Right lobe of liver (tissue), 6 donors: ENCODE measurements at regions not wholly inside any gene's neighbourhood (a gene's known extent, or its start where the extent isn't known, plus 50 kb on each side); places are given as distances from the start of the nearest gene placed in this dataset.

ENCODE experiments used
- ATAC-seq, 4 donors: fragments of 200-7000 bp; cut with Tn5 transposase; one replicate each; pipeline ENCODE4 v1.9.1; 2020; ENCODE audit warnings: mild to moderate bottlenecking in 4 of 4, moderate library complexity in 4 of 4
- DNase-seq, 3 donors: peaks; one replicate each; pipeline ENCODE4 v3.0.0-alpha.2; 2020
- H3K27ac ChIP-seq, 3 donors: fragments of 200-600 bp; one replicate each; pipeline ENCODE4 v1.8.0; 2022
- H3K27me3 ChIP-seq, 2 donors: fragments of 200-600 bp; one replicate each; pipeline ENCODE4 v1.8.0; 2022
- H3K36me3 ChIP-seq, 4 donors: fragments of 200-600 bp; sonication (generic) in 1 of 4; one replicate each; pipeline versions ENCODE4 v1.5.1 to v1.8.0; 2017 to 2022; ENCODE audit warnings: control low read depth in 1 of 4
- H3K4me1 ChIP-seq, 4 donors: fragments of 200-600 bp; sonication (generic) in 1 of 4; one replicate each; pipeline versions ENCODE4 v1.5.1 to v1.8.0; 2017 to 2022; ENCODE audit warnings: control low read depth in 1 of 4
- H3K4me3 ChIP-seq, 3 donors: fragments of 200-600 bp; one replicate each; pipeline ENCODE4 v1.8.0; 2022
- H3K9me3 ChIP-seq, 4 donors: fragments of 200-600 bp; sonication (generic) in 1 of 4; one replicate each; pipeline versions ENCODE4 v1.5.1 to v1.8.0; 2017 to 2022; ENCODE audit warnings: control low read depth in 1 of 4
- CTCF ChIP-seq, 4 donors: fragments of 200-600 bp in 3 of 4; fragments of 450-650 bp in 1 of 4; IDR thresholded peaks; one replicate each; pipeline versions ENCODE4 v1.5.1 to v1.8.0; 2016 to 2022; ENCODE audit warnings: antibody characterized with exemption in 4 of 4, mild to moderate bottlenecking in 2 of 4
- POLR2A ChIP-seq: fragments of 450-650 bp; IDR thresholded peaks from one replicate; pipeline ENCODE4 v1.6.1; 2017; ENCODE audit warnings: antibody characterized with exemption, mild to moderate bottlenecking
- WGBS: methylation state at CpG from one replicate; pipeline ENCODE4 v1.1.6; 2018; ENCODE audit warnings: low coverage, low lambda C conversion rate; ENCODE audit not compliant: insufficient coverage; ENCODE audit errors: missing lambda C conversion rate; 5-methylcytosine and 5-hydroxymethylcytosine counted together
- intact Hi-C, 2 donors: fragments of 100-400 bp; cut with DNase I; formaldehyde crosslinking; loops; one replicate each; pipeline versions ENCODE4 v1.11.2 to v1.14.1; 2022
- donor health status: DM: no; HTN: yes; CAD: no.
- donor health status: DM: no; HTN: no; CAD: no.
- donor health status: DM: no; HTN: no; CAD: no.
- donor health status: DM: no; HTN: yes; CAD: no.
- donor health status: DM: no; HTN: yes; CAD: no.

DNA sequence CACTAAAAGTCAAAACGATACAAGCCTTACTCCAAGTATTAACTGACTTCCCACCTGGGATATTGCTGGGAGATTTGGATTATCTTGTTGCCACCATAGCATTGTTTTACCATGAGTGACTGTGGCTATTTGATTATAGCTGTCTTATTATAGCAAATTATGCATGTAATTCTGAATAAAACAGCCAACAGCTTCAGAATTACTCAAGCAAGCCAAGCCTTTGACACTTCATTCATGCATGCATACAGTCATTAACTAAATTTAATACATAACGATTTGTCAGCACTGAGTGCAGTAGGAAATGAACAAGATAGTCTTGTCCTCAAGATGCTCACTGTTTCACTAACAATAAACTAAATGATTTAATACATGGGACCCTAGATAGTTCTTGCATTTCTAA is 133.0 kb upstream of the FRMD6 start:
- ATAC-seq, result no peak
- H3K9me3 ChIP-seq, result no peaks in the 10 kb centered on the region
- WGBS, result 79% methylated on average over 2 of the region's 2 CpGs
- intact Hi-C loops, result no loop called here
- no peak overlapping the region for H3K4me3 ChIP-seq
- no peaks in the 10 kb centered on the region for H3K36me3 ChIP-seq
- TF ChIP-seq POLR2A (no peak), CTCF (IDR thresholded peaks at IDR 0.05) (no peak)
- peaks cover 0 to under 1% (median 0%) of the 10 kb centered on the region in 4 donors for H3K4me1 ChIP-seq
- no peak for DNase-seq
- H3K27ac ChIP-seq, result no peak overlapping the region
- no peaks in the 10 kb centered on the region for H3K27me3 ChIP-seq

DNA sequence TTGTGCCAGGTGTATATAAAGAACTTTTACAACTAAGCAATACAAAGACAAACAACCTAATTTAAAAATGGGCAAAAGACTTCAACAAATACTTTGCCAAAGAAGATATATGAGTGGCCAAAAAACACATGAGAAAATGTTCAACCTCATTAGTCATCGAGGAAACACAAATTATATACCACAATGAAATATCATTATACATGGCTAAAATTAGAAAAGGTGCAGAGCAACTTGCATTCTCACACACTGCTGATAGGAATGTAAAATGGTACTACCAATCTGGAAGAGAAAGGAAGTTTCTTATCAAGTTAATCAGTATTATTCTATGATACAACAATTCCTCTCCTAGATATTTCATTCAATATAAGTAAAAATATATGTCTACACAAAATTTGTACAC is 131.6 kb upstream of the FRMD6 start:
- WGBS, result 50% methylated on average over 1 of the region's 1 CpG
- no peak for DNase-seq
- intact Hi-C loops, result no loop called here

GRCh38 chr14:51521764-51522163 is 129.9 kb upstream of the FRMD6 start:
- intact Hi-C loops, result no loop called here
- no peaks in the 10 kb centered on the region for H3K27me3 ChIP-seq
- ATAC-seq (no peak), DNase-seq (no peak)
- H3K4me1 ChIP-seq, result no peaks in the 10 kb centered on the region
- no peaks in the 10 kb centered on the region for H3K36me3 ChIP-seq
- H3K4me3 ChIP-seq, result no peak overlapping the region
- no peak overlapping the region for H3K27ac ChIP-seq
- TF ChIP-seq CTCF (IDR thresholded peaks at IDR 0.05) (no peak), POLR2A (no peak)
- H3K9me3 ChIP-seq, result no peaks in the 10 kb centered on the region

More for the DNA sequence above, 131.6 kb upstream of the FRMD6 start:
- H3K27ac ChIP-seq, result no peak overlapping the region
- no peaks in the 10 kb centered on the region for H3K27me3 ChIP-seq
- ATAC-seq, result no peak
- TF ChIP-seq POLR2A (no peak), CTCF (IDR thresholded peaks at IDR 0.05) (no peak)
- H3K36me3 ChIP-seq, result no peaks in the 10 kb centered on the region
- no peaks in the 10 kb centered on the region for H3K9me3 ChIP-seq
- no peaks in the 10 kb centered on the region for H3K4me1 ChIP-seq
- H3K4me3 ChIP-seq, result no peak overlapping the region

GRCh38 chr14:51523243-51523642 is 128.5 kb upstream of the FRMD6 start:
- TF ChIP-seq POLR2A (no peak), CTCF (IDR thresholded peaks at IDR 0.05) (no peak)
- ATAC-seq (no peak), DNase-seq (no peak)
- no peaks in the 10 kb centered on the region for H3K9me3 ChIP-seq
- H3K27me3 ChIP-seq, result no peaks in the 10 kb centered on the region
- H3K4me1 ChIP-seq, result no peaks in the 10 kb centered on the region
- intact Hi-C loops, result no loop called here
- no peaks in the 10 kb centered on the region for H3K36me3 ChIP-seq
- WGBS, result 83% methylated on average over 4 of the region's 4 CpGs
- H3K4me3 ChIP-seq, result no peak overlapping the region
- no peak overlapping the region for H3K27ac ChIP-seq

- H3K27me3 ChIP-seq, result no peaks in the 10 kb centered on the region
- TF ChIP-seq CTCF (IDR thresholded peaks at IDR 0.05) (no peak), POLR2A (no peak)
- DNase-seq (no peak), ATAC-seq (no peak)
- H3K36me3 ChIP-seq, result no peaks in the 10 kb centered on the region
- no peaks in the 10 kb centered on the region for H3K4me1 ChIP-seq
- H3K27ac ChIP-seq, result no peak overlapping the region
- H3K4me3 ChIP-seq, result no peak overlapping the region
- WGBS, result 95% methylated on average over 2 of the region's 3 CpGs
- intact Hi-C loops, result no loop called here
- H3K9me3 ChIP-seq, result no peaks in the 10 kb centered on the region
Measured at GRCh38 chr14:51525739-51526138, 126.0 kb upstream of the FRMD6 start.
